NB4 (cell line): ENCODE measurements at regions not wholly inside any gene's neighbourhood (a gene's known extent, or its start where the extent isn't known, plus 50 kb on each side); places are given as distances from the start of the nearest gene placed in this dataset.

Experiments
- DNase-seq: peaks from one replicate; pipeline ENCODE4 v3.0.0; 2010; ENCODE audit warnings: low read depth
- H3K4me3 ChIP-seq: one replicate; pipeline ENCODE4 v1.5.1; 2011; ENCODE audit warnings: mild to moderate bottlenecking, low read depth, low read length, moderate library complexity
- MYC ChIP-seq: IDR thresholded peaks from 2 replicates; pipeline ENCODE4 v1.6.1; 2011; ENCODE audit warnings: low read depth, low read length
- POLR2A ChIP-seq: IDR thresholded peaks from 2 replicates; pipeline ENCODE4 v1.6.1; 2011; ENCODE audit warnings: mild to moderate bottlenecking; ENCODE audit not compliant: insufficient read length; ENCODE audit errors: extremely low read depth
- TF ChIP-seq, protein P1 (sequence below): IDR thresholded peaks from one replicate; pipeline ENCODE4 v1.5.1; 2012; ENCODE audit warnings: low read depth, low read length
- TF ChIP-seq, protein P2 (sequence below): IDR thresholded peaks from 2 replicates; pipeline ENCODE4 v1.6.1; 2011; ENCODE audit warnings: low read depth, low read length

DNA sequence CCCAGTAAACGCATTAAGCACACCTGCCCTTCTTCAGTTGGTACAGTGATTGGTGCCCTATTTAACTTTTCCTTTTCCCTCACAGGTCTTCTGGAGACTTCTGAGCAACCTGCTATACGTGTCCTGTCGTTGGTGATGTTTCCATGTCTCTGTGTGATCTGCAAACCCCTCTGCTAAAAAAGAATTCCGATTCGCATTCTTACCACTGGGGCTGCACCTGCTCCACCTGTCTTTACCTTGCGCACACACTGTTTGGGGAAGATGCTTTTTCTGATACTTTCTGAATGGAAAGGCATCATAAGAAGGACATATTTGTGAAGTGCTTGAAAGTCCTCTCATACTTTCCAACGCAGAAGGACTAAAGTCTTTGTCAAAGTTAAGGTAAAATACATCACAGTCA, 323.9 kb upstream of the SOX11 start:
- no peak for DNase-seq
- H3K4me3 ChIP-seq, result no peak overlapping the region
- TF ChIP-seq, protein P1, sequence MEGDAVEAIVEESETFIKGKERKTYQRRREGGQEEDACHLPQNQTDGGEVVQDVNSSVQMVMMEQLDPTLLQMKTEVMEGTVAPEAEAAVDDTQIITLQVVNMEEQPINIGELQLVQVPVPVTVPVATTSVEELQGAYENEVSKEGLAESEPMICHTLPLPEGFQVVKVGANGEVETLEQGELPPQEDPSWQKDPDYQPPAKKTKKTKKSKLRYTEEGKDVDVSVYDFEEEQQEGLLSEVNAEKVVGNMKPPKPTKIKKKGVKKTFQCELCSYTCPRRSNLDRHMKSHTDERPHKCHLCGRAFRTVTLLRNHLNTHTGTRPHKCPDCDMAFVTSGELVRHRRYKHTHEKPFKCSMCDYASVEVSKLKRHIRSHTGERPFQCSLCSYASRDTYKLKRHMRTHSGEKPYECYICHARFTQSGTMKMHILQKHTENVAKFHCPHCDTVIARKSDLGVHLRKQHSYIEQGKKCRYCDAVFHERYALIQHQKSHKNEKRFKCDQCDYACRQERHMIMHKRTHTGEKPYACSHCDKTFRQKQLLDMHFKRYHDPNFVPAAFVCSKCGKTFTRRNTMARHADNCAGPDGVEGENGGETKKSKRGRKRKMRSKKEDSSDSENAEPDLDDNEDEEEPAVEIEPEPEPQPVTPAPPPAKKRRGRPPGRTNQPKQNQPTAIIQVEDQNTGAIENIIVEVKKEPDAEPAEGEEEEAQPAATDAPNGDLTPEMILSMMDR, result no peak
- TF ChIP-seq MYC (no peak), POLR2A (no peak)
- TF ChIP-seq, protein P2, sequence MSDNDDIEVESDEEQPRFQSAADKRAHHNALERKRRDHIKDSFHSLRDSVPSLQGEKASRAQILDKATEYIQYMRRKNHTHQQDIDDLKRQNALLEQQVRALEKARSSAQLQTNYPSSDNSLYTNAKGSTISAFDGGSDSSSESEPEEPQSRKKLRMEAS, result no peak

DNA sequence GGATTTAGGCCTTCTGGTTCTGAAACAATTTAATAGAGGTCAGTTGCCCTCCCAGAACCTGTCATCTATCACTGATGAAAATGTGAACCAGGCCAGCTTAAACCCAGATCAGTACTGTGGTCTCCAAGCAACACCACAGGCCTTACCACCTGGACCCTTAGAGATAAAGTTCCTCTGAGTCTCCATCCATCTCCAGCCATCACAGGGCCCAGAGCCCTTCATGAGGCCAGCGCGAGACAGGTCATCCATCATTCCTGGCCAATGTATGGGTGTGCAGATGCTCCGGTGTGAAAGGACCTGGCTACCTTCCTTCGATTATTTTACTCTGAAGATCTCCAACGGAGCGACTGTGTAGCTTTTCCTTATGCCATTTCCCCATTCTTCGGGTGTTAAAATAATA, 322.7 kb upstream of the SOX11 start:
- no peak overlapping the region for H3K4me3 ChIP-seq
- DNase-seq, result no peak
- TF ChIP-seq, protein P1, result no peak
- TF ChIP-seq, protein P2, result no peak
- no peak for TF ChIP-seq MYC

DNA sequence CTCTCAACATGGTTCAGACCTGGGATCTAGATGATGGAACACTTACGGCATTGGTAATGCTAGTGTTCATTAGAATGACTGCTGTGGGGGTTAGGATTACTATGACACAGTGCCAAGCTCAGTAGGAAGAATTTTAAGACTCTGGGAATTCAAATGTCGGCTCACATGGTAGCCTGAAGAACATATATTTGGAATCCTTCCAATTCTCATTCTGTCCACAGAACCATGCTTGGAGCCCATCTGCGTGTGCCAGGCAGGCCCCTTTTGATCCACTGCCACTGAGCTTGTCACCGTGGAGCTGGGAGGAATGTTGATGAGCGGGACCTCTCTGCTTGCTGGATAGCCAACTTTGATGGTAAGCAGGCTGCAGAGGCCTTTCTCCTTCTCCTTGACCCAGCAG, 322.0 kb upstream of the SOX11 start:
- DNase-seq, result no peak
- TF ChIP-seq, protein P1, result no peak
- TF ChIP-seq, protein P2, result no peak
- TF ChIP-seq MYC (no peak), POLR2A (no peak)
- H3K4me3 ChIP-seq, result no peak overlapping the region

DNA sequence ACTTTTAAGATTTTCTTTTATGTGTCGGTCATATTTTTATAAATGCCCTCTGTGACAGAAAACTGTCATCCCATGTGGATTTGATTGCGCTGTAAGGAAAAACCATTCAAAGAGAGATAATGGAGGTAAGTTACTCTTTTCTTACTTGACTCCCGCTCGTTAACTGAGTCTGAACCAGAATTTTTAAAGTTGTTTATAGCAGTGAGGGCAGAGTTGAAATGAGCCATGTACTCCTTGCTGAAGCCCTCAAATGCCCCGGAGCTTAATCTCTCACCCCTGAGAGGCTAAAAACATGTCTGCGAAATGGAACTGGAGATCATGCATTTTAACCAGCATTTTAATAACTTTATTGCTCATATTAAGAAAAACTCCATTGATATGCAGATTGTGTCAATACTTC, 320.0 kb upstream of the SOX11 start:
- TF ChIP-seq, protein P1, result no peak
- TF ChIP-seq POLR2A (no peak), MYC (no peak)
- TF ChIP-seq, protein P2, result no peak
- no peak for DNase-seq
- H3K4me3 ChIP-seq, result no peak overlapping the region

DNA sequence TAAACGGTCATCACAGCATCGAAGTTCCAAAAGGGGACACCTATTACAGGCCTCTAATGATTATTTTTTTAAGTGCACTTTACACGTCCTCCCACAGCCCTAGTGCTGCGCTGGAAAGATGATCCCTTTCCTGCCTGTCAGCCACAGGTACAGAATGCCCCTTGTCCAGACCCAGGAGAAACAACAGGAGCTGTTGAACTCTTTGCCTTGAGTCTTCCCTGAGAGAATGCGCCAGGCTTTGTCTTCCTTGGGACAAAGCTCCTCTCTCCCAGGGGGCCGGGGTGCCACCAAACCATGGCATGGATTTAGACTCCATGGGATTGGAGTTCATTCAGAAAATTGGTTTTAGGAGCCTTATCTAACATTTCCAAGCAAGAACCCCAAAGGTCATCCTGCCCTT, 319.0 kb upstream of the SOX11 start:
- no peak for DNase-seq
- TF ChIP-seq, protein P1, result no peak
- TF ChIP-seq, protein P2, result no peak
- TF ChIP-seq POLR2A (no peak), MYC (no peak)
- no peak overlapping the region for H3K4me3 ChIP-seq

DNA sequence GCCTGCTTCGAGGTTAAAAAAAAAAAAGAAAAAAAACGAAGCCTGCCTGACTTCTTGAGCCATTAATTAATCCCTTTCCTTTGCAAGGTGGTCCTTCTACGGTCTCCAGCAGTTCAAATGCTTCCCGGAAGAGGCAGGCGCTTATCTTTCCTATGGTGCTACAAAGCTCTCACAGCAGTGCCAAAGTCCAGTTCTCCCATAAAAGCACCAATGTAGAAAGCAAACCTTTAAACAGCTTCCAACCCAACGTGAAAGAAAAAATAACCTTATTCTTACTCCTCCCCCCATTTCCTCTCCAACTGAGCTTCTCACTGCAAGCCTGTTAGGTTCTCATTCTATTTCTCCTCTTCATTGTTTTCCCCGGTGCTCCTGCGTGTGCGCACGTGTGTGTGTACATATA, 317.4 kb upstream of the SOX11 start:
- no peak overlapping the region for H3K4me3 ChIP-seq
- TF ChIP-seq MYC, result no peak
- TF ChIP-seq, protein P2, result no peak
- TF ChIP-seq, protein P1, result no peak
- TF ChIP-seq POLR2A, result no peak
- DNase-seq, result no peak
